Coronary artery (tissue), 2 donors: ENCODE measurements at regions not wholly inside any gene's neighbourhood (a gene's known extent, or its start where the extent isn't known, plus 50 kb on each side); places are given as distances from the start of the nearest gene placed in this dataset.

Experiments used
- DNase-seq: peaks from one replicate; pipeline ENCODE4 v3.0.0-alpha.2; 2017; ENCODE audit warnings: low spot score
- H3K27ac ChIP-seq, 2 donors: fragments of 200-600 bp; sonication (generic); one replicate each; pipeline ENCODE4 v1.5.1; 2016 to 2019
- H3K4me3 ChIP-seq: fragments of 200-600 bp; sonication (generic); 2 replicates; pipeline ENCODE4 v1.5.1; 2016; ENCODE audit warnings: mild to moderate bottlenecking, moderate library complexity
- TF ChIP-seq, protein P1 (sequence below): fragments of 200-600 bp; sonication (generic); IDR thresholded peaks from one replicate; pipeline ENCODE4 v1.5.1; 2019; ENCODE audit warnings: antibody characterized with exemption

DNA sequence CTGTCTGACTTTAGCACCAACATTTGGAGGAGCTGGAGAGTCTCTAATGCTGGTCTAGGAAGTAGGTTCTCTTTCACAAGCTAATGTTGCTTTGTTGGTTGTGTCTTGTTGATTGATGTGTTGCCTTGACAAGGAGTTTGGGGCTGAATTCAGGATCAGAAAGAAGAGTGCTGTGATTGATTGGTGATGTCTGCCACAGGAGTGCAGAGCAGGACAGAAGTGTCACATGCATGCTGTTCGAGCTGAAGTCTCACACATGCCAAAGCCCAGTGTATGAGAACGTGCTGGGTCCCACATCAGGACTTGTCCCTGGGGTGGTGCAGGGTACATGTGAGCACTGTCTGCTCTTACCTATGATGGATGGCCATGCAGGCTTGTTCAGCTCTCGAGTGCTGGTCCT is 694.4 kb downstream of the MATN1 start:
- DNase-seq = no peak
- TF ChIP-seq, protein P1, sequence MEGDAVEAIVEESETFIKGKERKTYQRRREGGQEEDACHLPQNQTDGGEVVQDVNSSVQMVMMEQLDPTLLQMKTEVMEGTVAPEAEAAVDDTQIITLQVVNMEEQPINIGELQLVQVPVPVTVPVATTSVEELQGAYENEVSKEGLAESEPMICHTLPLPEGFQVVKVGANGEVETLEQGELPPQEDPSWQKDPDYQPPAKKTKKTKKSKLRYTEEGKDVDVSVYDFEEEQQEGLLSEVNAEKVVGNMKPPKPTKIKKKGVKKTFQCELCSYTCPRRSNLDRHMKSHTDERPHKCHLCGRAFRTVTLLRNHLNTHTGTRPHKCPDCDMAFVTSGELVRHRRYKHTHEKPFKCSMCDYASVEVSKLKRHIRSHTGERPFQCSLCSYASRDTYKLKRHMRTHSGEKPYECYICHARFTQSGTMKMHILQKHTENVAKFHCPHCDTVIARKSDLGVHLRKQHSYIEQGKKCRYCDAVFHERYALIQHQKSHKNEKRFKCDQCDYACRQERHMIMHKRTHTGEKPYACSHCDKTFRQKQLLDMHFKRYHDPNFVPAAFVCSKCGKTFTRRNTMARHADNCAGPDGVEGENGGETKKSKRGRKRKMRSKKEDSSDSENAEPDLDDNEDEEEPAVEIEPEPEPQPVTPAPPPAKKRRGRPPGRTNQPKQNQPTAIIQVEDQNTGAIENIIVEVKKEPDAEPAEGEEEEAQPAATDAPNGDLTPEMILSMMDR = no peak
- Histone ChIP-seq H3K4me3 (no peak overlapping the region), H3K27ac (no peak overlapping the region)

DNA sequence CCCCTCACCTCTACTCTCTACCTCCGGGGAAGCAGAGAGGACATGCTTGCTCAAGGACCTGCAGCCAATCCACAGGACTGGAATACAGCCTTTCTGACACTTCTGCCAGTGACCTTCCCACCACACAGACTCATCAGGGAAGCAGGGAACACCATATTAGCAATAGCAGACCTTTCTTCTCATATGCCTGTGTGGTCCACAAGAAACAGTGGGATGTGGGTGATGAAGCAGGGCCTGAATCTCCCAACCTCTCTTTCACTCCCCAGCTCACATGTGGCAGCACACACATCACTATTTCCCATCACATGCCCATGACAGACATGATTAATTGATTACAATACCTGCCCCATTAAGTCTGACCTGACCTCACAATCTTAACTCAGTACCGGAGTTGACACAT is 695.1 kb downstream of the MATN1 start:
- DNase-seq = no peak
- H3K4me3 ChIP-seq = no peak overlapping the region
- TF ChIP-seq, protein P1 = no peak
- no peak overlapping the region for H3K27ac ChIP-seq

DNA sequence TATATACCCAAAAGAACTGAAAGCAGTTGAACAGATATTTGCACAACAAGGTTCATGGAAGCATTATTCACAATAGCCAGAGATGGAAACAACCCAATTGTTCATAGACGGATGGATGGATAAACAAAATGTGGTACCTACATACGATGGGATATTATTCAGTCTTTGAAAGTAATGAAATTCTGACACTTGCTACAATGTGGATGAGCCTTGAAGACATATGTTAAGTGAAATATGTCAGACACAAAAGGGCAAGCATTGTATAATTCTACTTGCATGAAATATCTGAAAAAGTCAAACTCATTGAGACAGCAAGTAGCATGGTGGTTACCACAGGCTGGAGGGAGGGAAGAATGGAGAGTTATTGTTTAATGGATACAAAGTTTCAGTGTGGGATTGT is 696.1 kb downstream of the MATN1 start:
- no peak for DNase-seq

DNA sequence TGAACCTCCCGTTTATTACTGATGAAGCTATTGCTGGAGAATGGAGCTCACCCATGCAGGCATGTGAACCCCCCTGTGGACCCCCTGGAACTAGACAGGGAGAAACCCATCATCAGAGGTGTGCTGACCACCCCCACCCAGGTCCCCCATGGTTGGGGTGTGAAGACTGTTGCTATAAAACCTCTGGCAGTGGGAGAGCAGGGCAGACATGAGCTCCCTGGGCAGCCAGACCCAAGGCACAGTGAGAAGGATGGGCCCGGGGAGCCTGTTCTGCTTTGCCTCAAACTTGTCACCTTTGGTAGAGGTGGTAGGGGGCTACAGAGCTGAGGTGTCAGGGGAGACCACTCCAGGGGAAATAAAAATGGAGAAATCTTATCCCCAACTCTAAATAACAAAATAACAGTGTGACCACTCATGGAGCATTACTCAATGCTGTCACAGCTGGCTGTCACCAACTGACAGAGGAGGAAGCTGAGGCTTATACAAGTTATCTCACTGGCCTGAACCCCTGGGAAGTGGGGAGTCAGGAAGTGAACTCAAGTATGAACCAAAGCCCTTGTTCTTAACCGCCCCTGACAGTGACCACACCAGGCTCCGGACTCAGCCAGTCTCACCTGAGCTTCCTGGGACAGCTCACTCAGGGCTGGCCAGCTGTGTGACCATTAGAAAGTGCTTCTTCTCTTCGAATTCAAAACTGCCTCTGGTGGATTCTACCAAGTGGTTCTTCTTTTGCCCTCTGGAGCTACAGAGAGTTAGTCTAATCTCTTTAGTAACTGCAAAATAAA is 698.8 kb downstream of the MATN1 start:
- peak; percentile 40 for DNase-seq
- TF ChIP-seq, protein P1 = no peak
- Histone ChIP-seq H3K4me3 (no peak overlapping the region), H3K27ac (no peak overlapping the region)

More for the DNA sequence above, 696.1 kb downstream of the MATN1 start:
- TF ChIP-seq, protein P1 = no peak
- no peak overlapping the region for H3K4me3 ChIP-seq
- H3K27ac ChIP-seq = no peak overlapping the region

DNA sequence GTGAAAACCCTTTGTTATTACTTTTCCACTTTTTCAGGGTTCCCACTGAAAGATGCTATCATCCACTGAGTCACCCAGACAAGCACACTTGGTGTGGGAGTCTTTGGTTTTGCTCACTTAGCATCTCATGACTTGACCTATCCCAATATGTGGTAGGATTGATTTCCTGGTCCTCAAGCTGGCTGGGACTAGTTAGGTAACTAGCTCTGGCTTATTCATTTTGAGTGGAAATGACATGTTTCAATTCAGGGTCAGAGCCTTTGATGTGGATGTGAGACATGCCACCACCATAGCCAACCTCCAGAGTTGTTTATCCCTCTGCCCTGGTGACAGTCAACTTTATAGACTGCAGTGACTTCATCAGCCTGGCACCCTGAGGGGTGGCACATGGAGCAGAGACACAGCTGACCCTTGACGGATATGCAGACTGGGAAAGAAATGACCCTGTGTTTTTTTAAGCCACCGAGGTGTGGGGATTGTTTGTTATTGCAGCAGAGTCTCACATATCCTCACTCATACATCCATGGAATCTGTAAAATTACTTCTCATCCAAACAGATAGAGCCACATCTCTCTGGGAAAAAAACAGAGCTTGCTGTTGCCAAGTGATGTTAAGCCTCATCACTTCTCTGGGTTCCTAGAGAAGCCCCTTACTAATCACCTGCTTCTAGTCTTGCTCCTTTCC is 699.9 kb downstream of the MATN1 start:
- TF ChIP-seq, protein P1 = no peak
- Histone ChIP-seq H3K27ac (no peak overlapping the region), H3K4me3 (no peak overlapping the region)
- DNase-seq = no peak

DNA sequence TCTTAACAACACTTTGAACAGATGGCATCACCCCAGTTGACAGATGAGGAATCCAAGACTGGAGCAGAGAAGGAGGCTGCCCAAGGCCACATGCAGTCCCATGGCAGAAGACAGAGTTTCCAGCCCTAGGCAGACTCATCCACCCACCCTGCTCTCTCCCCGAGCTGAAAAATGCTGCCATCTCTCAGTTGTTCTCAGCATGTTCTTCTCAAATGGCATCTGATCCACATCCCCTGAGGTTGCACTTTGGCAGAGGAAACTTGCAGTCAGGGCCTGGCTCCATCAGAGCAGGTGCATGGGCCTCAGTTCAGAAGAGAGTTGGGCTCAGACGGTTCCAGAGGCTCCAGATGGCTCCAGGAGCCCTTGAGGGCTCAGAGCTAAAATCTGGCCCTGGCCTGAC is 709.4 kb downstream of the MATN1 start:
- TF ChIP-seq, protein P1 = no peak
- no peak for DNase-seq
- H3K27ac ChIP-seq = no peak overlapping the region
- H3K4me3 ChIP-seq = no peak overlapping the region
